ENCODE measurements at regions not wholly inside any gene's neighbourhood (a gene's known extent, or its start where the extent isn't known, plus 50 kb on each side); places are given as distances from the start of the nearest gene placed in this dataset.

GRCh38 chr6:144724818-144725217 lies 439.7 kb downstream of the UTRN start:
- no peaks in the 10 kb centered on the region for H3K79me2 ChIP-seq (ENCODE audit: control insufficient read depth in 1 of 2, insufficient read depth in 2 of 2, low read length in 2 of 2)
- peaks cover 2 to 8% (median 6%) of the 10 kb centered on the region in 4 experiments; a peak in 6 of 7 replicates for H3K4me1 ChIP-seq (replicated peaks in 1 of 4; ENCODE audit: control insufficient read depth in 3 of 4, insufficient read depth in 4 of 4, low read length in 3 of 4)
- no peak overlapping the region for H2BK5ac ChIP-seq (ENCODE audit: low read depth, low read length)
- H3K23me2 ChIP-seq (ENCODE audit: low read depth, low read length) = no peaks in the 10 kb centered on the region
- H3K4me2 ChIP-seq (ENCODE audit: insufficient read depth in 1 of 2, low read depth in 2 of 2, low read length in 2 of 2) = no peak overlapping the region
- H3K9ac ChIP-seq (replicated peaks in 1 of 4; ENCODE audit: extremely low read depth in 1 of 4, low read depth in 3 of 4, low read length in 3 of 4) = no peak overlapping the region
- H2BK12ac ChIP-seq (ENCODE audit: low read depth, low read length) = no peak overlapping the region
- POLR2A ChIA-PET (ENCODE audit: partially characterized antibody) = no interaction called here
- peaks cover 0 to 2% (median 0%) of the 10 kb centered on the region in 4 experiments; a peak in 2 of 8 replicates for H3K36me3 ChIP-seq (ENCODE audit: control insufficient read depth in 2 of 4, insufficient read depth in 4 of 4, low read length in 3 of 4)
- 91% methylated on average over 2 of the region's 2 CpGs; no CpG with 5 or more reads in 1 of the 2 experiments for WGBS, 2 experiments (ENCODE audit: extremely low coverage in 1 of 2, insufficient coverage in 1 of 2, insufficient read length in 1 of 2, insufficient replicate concordance in 2 of 2, low coverage in 1 of 2, low lambda C conversion rate in 2 of 2, missing lambda C conversion rate in 1 of 2)
- no peak overlapping the region for H3K27ac ChIP-seq (ENCODE audit: low read depth, low read length)
- no peak overlapping the region for H2AK5ac ChIP-seq (ENCODE audit: low read depth, low read length)
- DNase-seq (ENCODE audit: low read depth in 1 of 2, low spot score in 2 of 2) = no peak
- FAIRE-seq = no peak
- CTCF ChIA-PET (ENCODE audit: partially characterized antibody) = no interaction called here
- H4K91ac ChIP-seq (replicated peaks; ENCODE audit: insufficient read length, low read length) = no peak overlapping the region
- no peaks in the 10 kb centered on the region for H4K20me1 ChIP-seq (replicated peaks in 1 of 2; ENCODE audit: control insufficient read depth in 1 of 2, insufficient read depth in 2 of 2, low read length in 2 of 2)
- H4K8ac ChIP-seq (ENCODE audit: extremely low read depth, insufficient read depth, low read length) = no peak overlapping the region
- H3K4me3 ChIP-seq (ENCODE audit: extremely low read depth in 1 of 4, insufficient read depth in 2 of 4, low read depth in 3 of 4, low read length in 4 of 4) = no peak overlapping the region
- H3K4ac ChIP-seq (replicated peaks; ENCODE audit: insufficient read length, low read depth, low read length) = no peak overlapping the region
- no peak overlapping the region for H3K56ac ChIP-seq (replicated peaks; ENCODE audit: insufficient read length, low read depth, low read length)
- no peak overlapping the region for H3K14ac ChIP-seq (ENCODE audit: insufficient read length)
- TF ChIP-seq NRF1 (IDR thresholded peaks at IDR 0.05; ENCODE audit: low read depth, low read length) (no peak), CBX5 (IDR thresholded peaks at IDR 0.05; ENCODE audit: low read depth, low read length) (no peak), YY1 (IDR thresholded peaks at IDR 0.05; ENCODE audit: low read depth, low read length) (no peak), CHD1 (IDR thresholded peaks at IDR 0.05; ENCODE audit: low read depth, low read length) (no peak), SIN3A (conservative IDR thresholded peaks at IDR 0.05 in 1 of 2, IDR thresholded peaks at IDR 0.05 in 1 of 2; ENCODE audit: low read depth in 1 of 2, low read length in 2 of 2) (no peak), CBX8 (IDR thresholded peaks at IDR 0.05; ENCODE audit: borderline replicate concordance, low read depth, low read length) (no peak), SUZ12 (IDR thresholded peaks at IDR 0.05; ENCODE audit: low read length) (no peak), TBP (IDR thresholded peaks at IDR 0.05; ENCODE audit: low read depth, low read length) (no peak)
- TF ChIP-seq, protein P1, sequence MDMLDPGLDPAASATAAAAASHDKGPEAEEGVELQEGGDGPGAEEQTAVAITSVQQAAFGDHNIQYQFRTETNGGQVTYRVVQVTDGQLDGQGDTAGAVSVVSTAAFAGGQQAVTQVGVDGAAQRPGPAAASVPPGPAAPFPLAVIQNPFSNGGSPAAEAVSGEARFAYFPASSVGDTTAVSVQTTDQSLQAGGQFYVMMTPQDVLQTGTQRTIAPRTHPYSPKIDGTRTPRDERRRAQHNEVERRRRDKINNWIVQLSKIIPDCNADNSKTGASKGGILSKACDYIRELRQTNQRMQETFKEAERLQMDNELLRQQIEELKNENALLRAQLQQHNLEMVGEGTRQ (IDR thresholded peaks at IDR 0.05; ENCODE audit: low read length) = no peak
- H2BK120ac ChIP-seq (replicated peaks; ENCODE audit: low read depth, low read length) = no peak overlapping the region
- no peaks in the 10 kb centered on the region; the same call in none of the 2 replicates for H3K79me1 ChIP-seq (ENCODE audit: low read depth, low read length)
- no peak overlapping the region for H3K18ac ChIP-seq (ENCODE audit: extremely low read depth, low read length)
- no peaks in the 10 kb centered on the region for H3K9me3 ChIP-seq (ENCODE audit: insufficient read depth in 2 of 2, low read depth in 1 of 2, low read length in 1 of 2)
- H3K23ac ChIP-seq (ENCODE audit: insufficient read length) = no peak overlapping the region
- no peak overlapping the region for H4K5ac ChIP-seq (ENCODE audit: insufficient read length, low read depth, low read length)
- no peak overlapping the region for H2BK15ac ChIP-seq (ENCODE audit: low read length)
- H2AFZ ChIP-seq (ENCODE audit: low read length) = no peak overlapping the region
- H3K27me3 ChIP-seq (replicated peaks in 1 of 4; ENCODE audit: control insufficient read depth in 3 of 4, extremely low read depth in 1 of 4, insufficient read depth in 3 of 4, low read length in 3 of 4) = no peaks in the 10 kb centered on the region
- H2BK20ac ChIP-seq (ENCODE audit: low read length) = no peak overlapping the region

All from H1 (cell line).